ENCODE measurements at regions not wholly inside any gene's neighbourhood (a gene's known extent, or its start where the extent isn't known, plus 50 kb on each side); places are given as distances from the start of the nearest gene placed in this dataset.

DNA sequence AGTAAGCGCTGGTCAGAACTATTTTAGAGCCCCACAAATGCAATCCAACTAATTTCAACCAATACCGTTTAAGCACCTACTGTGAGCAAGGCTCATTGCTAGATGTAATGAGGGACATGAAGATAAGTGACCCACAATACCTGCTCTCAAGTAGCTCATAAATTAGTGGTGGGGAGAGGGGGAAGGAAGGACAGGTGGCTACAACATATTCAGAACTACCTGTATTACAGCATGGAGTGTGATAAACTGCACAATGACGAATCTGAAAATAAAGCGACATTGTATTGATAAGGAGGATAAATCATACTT lies 311.6 kb upstream of the DIAPH2 start:
- TF ChIP-seq, protein P1, sequence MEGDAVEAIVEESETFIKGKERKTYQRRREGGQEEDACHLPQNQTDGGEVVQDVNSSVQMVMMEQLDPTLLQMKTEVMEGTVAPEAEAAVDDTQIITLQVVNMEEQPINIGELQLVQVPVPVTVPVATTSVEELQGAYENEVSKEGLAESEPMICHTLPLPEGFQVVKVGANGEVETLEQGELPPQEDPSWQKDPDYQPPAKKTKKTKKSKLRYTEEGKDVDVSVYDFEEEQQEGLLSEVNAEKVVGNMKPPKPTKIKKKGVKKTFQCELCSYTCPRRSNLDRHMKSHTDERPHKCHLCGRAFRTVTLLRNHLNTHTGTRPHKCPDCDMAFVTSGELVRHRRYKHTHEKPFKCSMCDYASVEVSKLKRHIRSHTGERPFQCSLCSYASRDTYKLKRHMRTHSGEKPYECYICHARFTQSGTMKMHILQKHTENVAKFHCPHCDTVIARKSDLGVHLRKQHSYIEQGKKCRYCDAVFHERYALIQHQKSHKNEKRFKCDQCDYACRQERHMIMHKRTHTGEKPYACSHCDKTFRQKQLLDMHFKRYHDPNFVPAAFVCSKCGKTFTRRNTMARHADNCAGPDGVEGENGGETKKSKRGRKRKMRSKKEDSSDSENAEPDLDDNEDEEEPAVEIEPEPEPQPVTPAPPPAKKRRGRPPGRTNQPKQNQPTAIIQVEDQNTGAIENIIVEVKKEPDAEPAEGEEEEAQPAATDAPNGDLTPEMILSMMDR (IDR thresholded peaks at IDR 0.05; ENCODE audit: poor library complexity) = no peak
- TF ChIP-seq EZH2 (IDR thresholded peaks at IDR 0.05; ENCODE audit: borderline replicate concordance) = no peak
